Osteoblast (primary cell): ENCODE measurements at regions not wholly inside any gene's neighbourhood (a gene's known extent, or its start where the extent isn't known, plus 50 kb on each side); places are given as distances from the start of the nearest gene placed in this dataset.

ENCODE experiments used
- DNase-seq: peaks from one replicate; pipeline ENCODE4 v3.0.0; 2011; ENCODE audit warnings: low spot score, mixed read lengths; ENCODE audit not compliant: insufficient read length; ENCODE audit errors: missing footprints
- H2AFZ ChIP-seq: 2 replicates; pipeline ENCODE4 v1.6.0; 2011; ENCODE audit warnings: mild to moderate bottlenecking, low read length
- H3K27ac ChIP-seq: 2 replicates; pipeline ENCODE4 v1.5.1; 2011; ENCODE audit warnings: mild to moderate bottlenecking, low read depth, low read length, moderate library complexity
- H3K27me3 ChIP-seq: 2 replicates; pipeline ENCODE4 v1.6.0; 2012; ENCODE audit warnings: mild to moderate bottlenecking, control low read depth, inconsistent platforms, low read length, moderate library complexity; ENCODE audit not compliant: insufficient read depth
- H3K36me3 ChIP-seq: 2 replicates; pipeline ENCODE4 v1.5.1; 2011; ENCODE audit warnings: mild to moderate bottlenecking, low read length, control low read depth, moderate library complexity; ENCODE audit not compliant: insufficient read depth
- H3K4me1 ChIP-seq: 2 replicates; pipeline ENCODE4 v1.5.1; 2011; ENCODE audit warnings: mild to moderate bottlenecking, low read length, control low read depth, moderate library complexity; ENCODE audit not compliant: insufficient read depth
- H3K4me2 ChIP-seq: 2 replicates; pipeline ENCODE4 v1.6.0; 2011; ENCODE audit warnings: mild to moderate bottlenecking, low read length; ENCODE audit not compliant: insufficient read depth
- H3K4me3 ChIP-seq: fragments of 200-600 bp; sonication (generic); 3 replicates; pipeline ENCODE4 v1.5.1; 2012; ENCODE audit warnings: mild to moderate bottlenecking, low read length, inconsistent platforms; ENCODE audit not compliant: insufficient read depth
- H3K79me2 ChIP-seq: 2 replicates; pipeline ENCODE4 v1.6.0; 2012; ENCODE audit warnings: mild to moderate bottlenecking, low read length, control low read depth, inconsistent platforms; ENCODE audit not compliant: insufficient read depth
- H3K9me3 ChIP-seq: 2 replicates; pipeline ENCODE4 v1.5.1; 2011; ENCODE audit warnings: low read depth, low read length, control low read depth
- H4K20me1 ChIP-seq: 2 replicates; pipeline ENCODE4 v1.6.0; 2012; ENCODE audit warnings: mild to moderate bottlenecking, low read length, control low read depth; ENCODE audit not compliant: insufficient read depth
- TF ChIP-seq, protein P1 (sequence below): IDR thresholded peaks from 2 replicates; pipeline ENCODE4 v1.5.1; 2011; ENCODE audit warnings: mild to moderate bottlenecking, low read depth, low read length, moderate library complexity; ENCODE audit errors: extremely low read depth

- Histone ChIP-seq H2AFZ (no peak overlapping the region), H3K27me3 (no peaks in the 10 kb centered on the region), H3K36me3 (no peaks in the 10 kb centered on the region), H3K27ac (no peak overlapping the region), H4K20me1 (no peaks in the 10 kb centered on the region), H3K4me2 (no peak overlapping the region), H3K9me3 (no peaks in the 10 kb centered on the region), H3K4me3 (no peak overlapping the region), H3K4me1 (no peaks in the 10 kb centered on the region), H3K79me2 (no peaks in the 10 kb centered on the region)
- TF ChIP-seq, protein P1, sequence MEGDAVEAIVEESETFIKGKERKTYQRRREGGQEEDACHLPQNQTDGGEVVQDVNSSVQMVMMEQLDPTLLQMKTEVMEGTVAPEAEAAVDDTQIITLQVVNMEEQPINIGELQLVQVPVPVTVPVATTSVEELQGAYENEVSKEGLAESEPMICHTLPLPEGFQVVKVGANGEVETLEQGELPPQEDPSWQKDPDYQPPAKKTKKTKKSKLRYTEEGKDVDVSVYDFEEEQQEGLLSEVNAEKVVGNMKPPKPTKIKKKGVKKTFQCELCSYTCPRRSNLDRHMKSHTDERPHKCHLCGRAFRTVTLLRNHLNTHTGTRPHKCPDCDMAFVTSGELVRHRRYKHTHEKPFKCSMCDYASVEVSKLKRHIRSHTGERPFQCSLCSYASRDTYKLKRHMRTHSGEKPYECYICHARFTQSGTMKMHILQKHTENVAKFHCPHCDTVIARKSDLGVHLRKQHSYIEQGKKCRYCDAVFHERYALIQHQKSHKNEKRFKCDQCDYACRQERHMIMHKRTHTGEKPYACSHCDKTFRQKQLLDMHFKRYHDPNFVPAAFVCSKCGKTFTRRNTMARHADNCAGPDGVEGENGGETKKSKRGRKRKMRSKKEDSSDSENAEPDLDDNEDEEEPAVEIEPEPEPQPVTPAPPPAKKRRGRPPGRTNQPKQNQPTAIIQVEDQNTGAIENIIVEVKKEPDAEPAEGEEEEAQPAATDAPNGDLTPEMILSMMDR: no peak
- no peak for DNase-seq
These were observed 383.7 kb downstream of the DMAC1 start for GRCh38 chr9:7415836-7416235.

GRCh38 chr9:7408845-7409244, 390.7 kb downstream of the DMAC1 start:
- Histone ChIP-seq H3K27ac (no peak overlapping the region), H3K36me3 (no peaks in the 10 kb centered on the region), H4K20me1 (no peaks in the 10 kb centered on the region), H3K27me3 (no peaks in the 10 kb centered on the region), H3K9me3 (no peaks in the 10 kb centered on the region), H3K79me2 (no peaks in the 10 kb centered on the region), H2AFZ (no peak overlapping the region), H3K4me3 (no peak overlapping the region), H3K4me1 (no peaks in the 10 kb centered on the region), H3K4me2 (no peak overlapping the region)
- TF ChIP-seq, protein P1: no peak
- no peak for DNase-seq

- H4K20me1 ChIP-seq: no peaks in the 10 kb centered on the region
- H3K79me2 ChIP-seq: no peaks in the 10 kb centered on the region
- H3K4me1 ChIP-seq: no peaks in the 10 kb centered on the region
- H2AFZ ChIP-seq: no peak overlapping the region
- no peak overlapping the region for H3K4me3 ChIP-seq
- H3K27ac ChIP-seq: no peak overlapping the region
- H3K9me3 ChIP-seq: no peaks in the 10 kb centered on the region
- no peak for DNase-seq
- no peaks in the 10 kb centered on the region for H3K27me3 ChIP-seq
- TF ChIP-seq, protein P1: no peak
- H3K4me2 ChIP-seq: no peak overlapping the region
- H3K36me3 ChIP-seq: no peaks in the 10 kb centered on the region
These were observed 392.3 kb downstream of the DMAC1 start for GRCh38 chr9:7407246-7407645.

DNA sequence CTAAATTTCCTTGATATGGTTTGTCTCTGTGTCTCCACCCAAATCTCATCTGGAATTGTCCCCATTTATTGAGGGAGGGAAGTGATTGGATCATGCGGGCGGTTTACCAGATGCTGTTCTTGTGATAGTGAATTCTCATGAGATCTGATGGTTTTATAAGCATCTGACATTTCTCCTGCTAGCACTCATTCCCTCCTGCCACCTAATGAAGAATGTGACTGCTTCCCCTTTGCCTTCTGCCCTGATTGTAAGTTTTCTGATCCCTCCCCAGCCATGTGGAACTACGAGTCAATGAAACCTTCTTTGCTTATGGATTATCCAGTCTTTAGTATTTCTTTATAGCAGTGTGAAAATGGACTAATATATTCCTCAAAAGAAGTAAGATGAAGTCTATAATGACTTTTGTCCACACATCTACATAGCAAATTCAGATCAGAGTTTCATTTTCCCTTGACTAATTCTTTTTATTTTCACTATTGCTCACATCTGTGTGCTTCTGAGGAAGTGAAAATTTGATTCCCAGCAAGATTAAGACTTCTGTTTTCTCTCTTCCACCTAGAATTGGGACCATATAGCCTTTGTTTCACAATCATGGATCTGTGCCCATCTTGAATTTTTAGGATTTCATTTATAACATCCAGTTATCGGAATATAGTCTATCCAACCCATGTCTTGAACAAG, 393.5 kb downstream of the DMAC1 start:
- H3K79me2 ChIP-seq: no peaks in the 10 kb centered on the region
- H3K4me1 ChIP-seq: no peaks in the 10 kb centered on the region
- H3K27ac ChIP-seq: no peak overlapping the region
- H3K27me3 ChIP-seq: no peaks in the 10 kb centered on the region
- H3K4me2 ChIP-seq: no peak overlapping the region
- no peaks in the 10 kb centered on the region for H3K9me3 ChIP-seq
- no peak overlapping the region for H3K4me3 ChIP-seq
- H3K36me3 ChIP-seq: no peaks in the 10 kb centered on the region
- no peaks in the 10 kb centered on the region for H4K20me1 ChIP-seq
- TF ChIP-seq, protein P1: no peak
- no peak for DNase-seq
- H2AFZ ChIP-seq: no peak overlapping the region
